HCT116 (cell line): ENCODE measurements at regions not wholly inside any gene's neighbourhood (a gene's known extent, or its start where the extent isn't known, plus 50 kb on each side); places are given as distances from the start of the nearest gene placed in this dataset.

ENCODE experiments used
- ATAC-seq: fragments of 200-7000 bp; cut with Tn5 transposase; 2 replicates; pipeline ENCODE4 v1.9.1; 2020; ENCODE audit warnings: mild to moderate bottlenecking, moderate library complexity
- BruUV-seq: library from RNA; stranded (reverse); fragments of 400-500 nt; replicated peaks from 2 replicates; lab custom pipeline; 2021; lab: Mats Ljungman, UMichigan
- CTCF ChIA-PET: fragments of 300-600 bp; sonication (Branson Sonifier 250); formaldehyde crosslinking; loops from one replicate; lab custom pipeline; 2021; ENCODE audit warnings: antibody characterized with exemption; lab: Charles Lee
- POLR2A ChIA-PET: fragments of 300-600, 350-600 bp; sonication (Branson Sonifier 250); formaldehyde crosslinking; loops from one replicate; lab custom pipeline; 2021; ENCODE audit warnings: antibody characterized with exemption; lab: Charles Lee
- RAD21 ChIA-PET, 2 experiments: fragments of 300-600 bp; sonication (Branson Sonifier 250); formaldehyde crosslinking; loops; one replicate each; lab custom pipeline; 2023; ENCODE audit warnings: low total read pairs in 2 of 2; ENCODE audit not compliant: uncharacterized antibody in 2 of 2, unreplicated experiment in 2 of 2, low non-redundant PET in 1 of 2; lab: Charles Lee
- DNase-seq: peaks from one replicate; pipeline ENCODE4 v3.0.0-alpha.2; 2010; ENCODE audit warnings: low read depth, low spot score
- H2AFZ ChIP-seq: fragments of 200-600 bp; shearing (Covaris generic), sonication (generic); 2 replicates; pipeline ENCODE4 v1.6.1; 2017; ENCODE audit warnings: low read depth, mixed run types, mixed read lengths, antibody characterized with exemption, low read length; ENCODE audit not compliant: poor library complexity, severe bottlenecking
- H3K27ac ChIP-seq: 2 replicates; pipeline ENCODE4 v1.5.1; 2012; ENCODE audit warnings: low read depth, low read length
- H3K27me3 ChIP-seq: fragments of 200-600 bp; sonication (generic); 2 replicates; pipeline ENCODE4 v1.6.1; 2016; ENCODE audit warnings: mixed run types, low read length, mixed read lengths; ENCODE audit not compliant: insufficient read depth
- H3K36me3 ChIP-seq, 2 experiments: fragments of 200-500 bp in 1 of 2; fragments of 200-600 bp in 1 of 2; sonication (Bioruptor generic) in 1 of 2; sonication (generic) in 1 of 2; 2 replicates each; pipeline versions ENCODE4 v1.5.1 to v1.6.1; 2014 to 2016; ENCODE audit warnings: low read length in 2 of 2, inconsistent platforms in 1 of 2, mixed read lengths in 1 of 2, mixed run types in 1 of 2; ENCODE audit not compliant: insufficient read depth in 2 of 2, control insufficient read depth in 1 of 2
- H3K4me1 ChIP-seq, 2 experiments: fragments of 200-600 bp in 1 of 2; sonication (generic) in 1 of 2; 2 replicates each; pipeline versions ENCODE4 v1.5.1 to v1.6.1; 2012 to 2017; ENCODE audit warnings: low read length in 2 of 2, inconsistent platforms in 1 of 2, mild to moderate bottlenecking in 1 of 2, mixed read lengths in 1 of 2, mixed run types in 1 of 2, moderate library complexity in 1 of 2; ENCODE audit not compliant: insufficient read depth in 2 of 2, control insufficient read depth in 1 of 2
- H3K4me2 ChIP-seq: fragments of 200-600 bp; sonication (generic); 2 replicates; pipeline ENCODE4 v1.6.1; 2017; ENCODE audit warnings: mixed run types, low read length, mixed read lengths
- H3K4me3 ChIP-seq, 2 experiments: fragments of 200-600 bp in 1 of 2; sonication (generic) in 1 of 2; replicated peaks in 1 of 2; 2 replicates each; pipeline ENCODE4 v1.5.1; 2011 to 2016; ENCODE audit warnings: low read length in 2 of 2, control low read depth in 1 of 2, low read depth in 1 of 2, mild to moderate bottlenecking in 1 of 2, mixed read lengths in 1 of 2, mixed run types in 1 of 2
- H3K79me2 ChIP-seq: fragments of 200-600 bp; sonication (generic); 2 replicates; pipeline ENCODE4 v1.6.1; 2017; ENCODE audit warnings: mild to moderate bottlenecking, mixed run types, low read length, moderate library complexity, mixed read lengths; ENCODE audit not compliant: insufficient read depth
- H3K9ac ChIP-seq: fragments of 200-600 bp; sonication (generic); 2 replicates; pipeline ENCODE4 v1.6.1; 2016; ENCODE audit warnings: low read length, mixed read lengths
- H3K9me2 ChIP-seq: fragments of 200-600 bp; sonication (generic), shearing (Covaris generic); 2 replicates; pipeline ENCODE4 v1.6.1; 2017; ENCODE audit warnings: mixed run types, mild to moderate bottlenecking, moderate library complexity; ENCODE audit not compliant: insufficient read depth
- H3K9me3 ChIP-seq, 2 experiments: fragments of 200-500 bp in 1 of 2; fragments of 200-600 bp in 1 of 2; sonication (Bioruptor generic) in 1 of 2; sonication (generic) in 1 of 2; 2 replicates each; pipeline ENCODE4 v1.6.1; 2014 to 2017; ENCODE audit warnings: low read length in 2 of 2, mixed read lengths in 2 of 2, inconsistent platforms in 1 of 2, low read depth in 1 of 2, mild to moderate bottlenecking in 1 of 2, mixed run types in 1 of 2, moderate library complexity in 1 of 2; ENCODE audit not compliant: control insufficient read depth in 1 of 2, insufficient read depth in 1 of 2
- H4K20me1 ChIP-seq: fragments of 200-600 bp; sonication (generic), shearing (Covaris generic); 2 replicates; pipeline ENCODE4 v1.6.1; 2017; ENCODE audit warnings: mixed run types, mild to moderate bottlenecking, moderate library complexity; ENCODE audit not compliant: insufficient read depth
- EGR1 ChIP-seq: IDR thresholded peaks from 2 replicates; pipeline ENCODE4 v1.6.1; 2012; ENCODE audit warnings: low read depth
- ELF1 ChIP-seq: IDR thresholded peaks from 2 replicates; pipeline ENCODE4 v1.6.1; 2012; ENCODE audit warnings: low read depth, borderline replicate concordance
- EZH2 ChIP-seq: fragments of 200-600 bp; sonication (generic); IDR thresholded peaks from 2 replicates; pipeline ENCODE4 v1.6.1; 2017; ENCODE audit warnings: antibody characterized with exemption, mixed run types
- FOSL1 ChIP-seq: IDR thresholded peaks from 2 replicates; pipeline ENCODE4 v1.6.1; 2012; ENCODE audit warnings: low read depth
- JUND ChIP-seq: IDR thresholded peaks from 2 replicates; pipeline ENCODE4 v1.6.1; 2012
- POLR2AphosphoS5 ChIP-seq: IDR thresholded peaks from 2 replicates; pipeline ENCODE4 v1.6.1; 2011; ENCODE audit warnings: mild to moderate bottlenecking, low read depth, low read length, moderate library complexity
- SIN3A ChIP-seq: IDR thresholded peaks from 2 replicates; pipeline ENCODE4 v1.6.1; 2012; ENCODE audit warnings: low read depth
- TCF7L2 ChIP-seq: IDR thresholded peaks from 2 replicates; pipeline ENCODE4 v1.7.0; 2011; ENCODE audit warnings: borderline replicate concordance, inconsistent platforms; ENCODE audit not compliant: insufficient read depth, insufficient read length; ENCODE audit errors: extremely low read depth
- YY1 ChIP-seq: IDR thresholded peaks from 2 replicates; pipeline ENCODE4 v1.6.1; 2011; ENCODE audit warnings: low read length, low read depth, moderate library complexity, mild to moderate bottlenecking; ENCODE audit not compliant: insufficient replicate concordance; ENCODE audit errors: extremely low read depth
- ZBTB33 ChIP-seq: IDR thresholded peaks from 2 replicates; pipeline ENCODE4 v1.6.1; 2011; ENCODE audit warnings: mild to moderate bottlenecking, low read length, moderate library complexity; ENCODE audit not compliant: insufficient replicate concordance; ENCODE audit errors: extremely low read depth
- ZNF274 ChIP-seq: fragments of 200-500 bp; sonication (Bioruptor generic); IDR thresholded peaks from 2 replicates; pipeline ENCODE4 v1.6.1; 2014; ENCODE audit warnings: mild to moderate bottlenecking, low read depth, low read length, inconsistent platforms
- intact Hi-C: fragments of 100-400 bp; cut with micrococcal nuclease; formaldehyde crosslinking; loops from 2 replicates; pipeline ENCODE4 v1.10.0; 2022

DNA sequence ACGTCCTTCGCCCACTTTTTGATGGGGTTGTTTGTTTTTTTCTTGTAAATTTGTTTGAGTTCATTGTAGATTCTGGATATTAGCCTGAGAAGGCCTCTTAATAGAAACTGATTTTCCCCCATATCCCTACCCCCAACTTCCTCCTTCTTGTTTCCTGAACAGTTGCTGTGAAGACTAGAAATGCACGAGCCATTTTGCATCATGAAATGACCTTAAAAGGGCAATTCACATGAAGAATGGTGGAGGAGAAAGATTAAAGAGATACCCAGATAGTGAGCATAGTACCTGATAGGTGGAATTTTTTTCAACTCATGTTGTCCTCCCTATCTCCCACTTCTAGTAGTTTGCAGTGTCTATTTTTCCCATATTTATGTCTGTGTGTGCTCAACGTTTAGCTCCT is 55.2 kb upstream of the KCNH8 start:
- TF ChIP-seq ZBTB33, result no peak
- TF ChIP-seq JUND, result no peak
- no peak for TF ChIP-seq EGR1
- CTCF ChIA-PET, result no interaction called here

DNA sequence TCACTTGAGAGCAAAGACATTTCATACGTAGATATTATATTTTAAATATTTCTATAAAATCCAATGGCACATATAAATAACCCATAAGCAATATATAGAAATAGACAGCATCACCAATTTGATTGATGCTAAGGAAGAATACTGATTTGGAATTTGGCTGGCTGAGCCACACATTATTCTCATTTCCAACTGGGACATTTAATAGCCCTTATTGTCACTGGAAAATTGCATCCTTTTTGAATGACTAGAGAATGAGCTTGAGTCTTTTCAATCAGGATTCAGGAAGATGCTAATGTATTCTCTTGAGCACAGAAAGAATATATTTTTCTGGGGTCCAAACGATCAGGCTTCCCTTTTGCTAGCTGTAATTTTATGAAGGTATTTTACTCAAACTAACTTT is 70.9 kb upstream of the KCNH8 start:
- no peaks in the 10 kb centered on the region for H4K20me1 ChIP-seq
- CTCF ChIA-PET, result no interaction called here
- peaks cover 0 to 9% of the 10 kb centered on the region in 2 experiments; a peak in 1 of 4 replicates for H3K9me3 ChIP-seq
- H2AFZ ChIP-seq, result no peak overlapping the region
- no peaks in the 10 kb centered on the region for H3K9me2 ChIP-seq
- no peaks in the 10 kb centered on the region for H3K4me1 ChIP-seq
- DNase-seq, result no peak
- no peaks in the 10 kb centered on the region for H3K36me3 ChIP-seq
- POLR2A ChIA-PET, result no interaction called here
- no peaks in the 10 kb centered on the region for H3K27me3 ChIP-seq
- BruUV-seq, result no TSS peak
- no peak overlapping the region for H3K27ac ChIP-seq
- no peak overlapping the region for H3K4me2 ChIP-seq
- intact Hi-C loops, result no loop called here
- RAD21 ChIA-PET, result no interaction called here
- ATAC-seq, result no peak
- TF ChIP-seq SIN3A, result no peak
- TF ChIP-seq ZBTB33, result no peak
- no peak for TF ChIP-seq EZH2
- no peak for TF ChIP-seq ZNF274
- no peak for TF ChIP-seq TCF7L2
- TF ChIP-seq FOSL1, result no peak
- no peak for TF ChIP-seq ELF1
- TF ChIP-seq YY1, result no peak
- no peak for TF ChIP-seq POLR2AphosphoS5
- TF ChIP-seq, all 23 proteins: peak for 0
- H3K79me2 ChIP-seq, result no peaks in the 10 kb centered on the region
- no peak overlapping the region for H3K9ac ChIP-seq
- no peak overlapping the region for H3K4me3 ChIP-seq

More for the DNA sequence above, 55.2 kb upstream of the KCNH8 start:
- no peaks in the 10 kb centered on the region for H3K9me3 ChIP-seq
- ATAC-seq, result no peak
- H3K4me2 ChIP-seq, result no peak overlapping the region
- no peak overlapping the region for H3K9ac ChIP-seq
- RAD21 ChIA-PET, result no interaction called here
- H2AFZ ChIP-seq, result no peak overlapping the region
- DNase-seq, result no peak
- H3K27me3 ChIP-seq, result no peaks in the 10 kb centered on the region
- no peaks in the 10 kb centered on the region for H3K36me3 ChIP-seq
- intact Hi-C loops, result loop anchor here (2.0 kb wide), 1 partner anchor 74 kb away; no protein-coding TSS in a partner anchor
- POLR2A ChIA-PET, result no interaction called here
- no peaks in the 10 kb centered on the region for H3K79me2 ChIP-seq
- no peaks in the 10 kb centered on the region for H4K20me1 ChIP-seq
- BruUV-seq, result no TSS peak
- H3K4me3 ChIP-seq, result no peak overlapping the region
- no peaks in the 10 kb centered on the region for H3K4me1 ChIP-seq
- no peaks in the 10 kb centered on the region for H3K9me2 ChIP-seq
- no peak overlapping the region for H3K27ac ChIP-seq
